ENCODE measurements at regions not wholly inside any gene's neighbourhood (a gene's known extent, or its start where the extent isn't known, plus 50 kb on each side); places are given as distances from the start of the nearest gene placed in this dataset.

DNA sequence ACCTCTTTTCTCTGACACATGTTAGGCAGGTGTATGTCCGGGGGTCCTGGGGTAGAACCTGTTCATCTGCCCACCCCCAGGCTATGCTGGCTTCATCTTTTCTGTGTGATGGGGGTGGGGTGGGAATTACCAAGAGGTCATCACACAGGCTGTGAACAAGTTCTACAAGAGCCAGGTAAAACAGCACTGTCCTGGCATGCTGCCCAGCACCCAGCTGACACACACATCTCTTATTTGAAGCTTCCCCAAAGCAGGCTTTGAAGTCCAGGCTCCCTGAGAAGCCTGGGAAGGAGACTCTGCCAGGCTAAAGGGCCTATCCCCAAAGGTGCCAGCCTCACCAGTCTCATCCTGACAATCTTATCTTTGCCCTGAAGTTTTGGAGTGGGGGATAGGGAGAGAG, 141.1 kb downstream of the ALG10 start:
- H3K27ac ChIP-seq (ENCODE audit: low read depth in 1 of 2, low read length in 2 of 2), result no peak overlapping the region
- H3K4me1 ChIP-seq (ENCODE audit: control insufficient read depth in 4 of 4, insufficient read depth in 4 of 4, low read length in 3 of 4), result no peaks in the 10 kb centered on the region
- no peaks in the 10 kb centered on the region for H3K27me3 ChIP-seq (ENCODE audit: control insufficient read depth in 4 of 4, insufficient read depth in 4 of 4, low read length in 3 of 4)
- no peak overlapping the region for H3K9ac ChIP-seq (ENCODE audit: low read depth in 1 of 2, low read length in 2 of 2)
- no peaks in the 10 kb centered on the region for H3K36me3 ChIP-seq (ENCODE audit: control insufficient read depth in 4 of 4, insufficient read depth in 3 of 4, low read depth in 1 of 4, low read length in 3 of 4)
- no peak for DNase-seq (ENCODE audit: low spot score)
- WGBS, result 36% methylated on average over 1 of the region's 1 CpG
- no peak overlapping the region for H3K4me3 ChIP-seq (ENCODE audit: low read depth in 1 of 3, low read length in 3 of 3)
- H3K9me3 ChIP-seq (ENCODE audit: control insufficient read depth in 4 of 4, low read length in 3 of 4), result no peaks in the 10 kb centered on the region
- TF ChIP-seq HNF4A (conservative IDR thresholded peaks at IDR 0.05) (no peak), TAF1 (conservative IDR thresholded peaks at IDR 0.05) (no peak), RXRA (IDR thresholded peaks at IDR 0.05) (no peak), NR2F2 (IDR thresholded peaks at IDR 0.05) (no peak), EGR1 (IDR thresholded peaks at IDR 0.05; ENCODE audit: low read depth in 2 of 2) (no peak), FOXA1 (IDR thresholded peaks at IDR 0.05) (no peak), GABPA (IDR thresholded peaks at IDR 0.05 in 1 of 2, conservative IDR thresholded peaks at IDR 0.05 in 1 of 2) (no peak), JUND (IDR thresholded peaks at IDR 0.05) (no peak), YY1 (IDR thresholded peaks at IDR 0.05) (no peak), HNF4G (IDR thresholded peaks at IDR 0.05) (no peak), SP1 (IDR thresholded peaks at IDR 0.05) (no peak), RAD21 (IDR thresholded peaks at IDR 0.05) (no peak), FOXA2 (IDR thresholded peaks at IDR 0.05) (no peak)
- TF ChIP-seq, protein P1, sequence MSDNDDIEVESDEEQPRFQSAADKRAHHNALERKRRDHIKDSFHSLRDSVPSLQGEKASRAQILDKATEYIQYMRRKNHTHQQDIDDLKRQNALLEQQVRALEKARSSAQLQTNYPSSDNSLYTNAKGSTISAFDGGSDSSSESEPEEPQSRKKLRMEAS (IDR thresholded peaks at IDR 0.05), result no peak
- TF ChIP-seq, protein P2, sequence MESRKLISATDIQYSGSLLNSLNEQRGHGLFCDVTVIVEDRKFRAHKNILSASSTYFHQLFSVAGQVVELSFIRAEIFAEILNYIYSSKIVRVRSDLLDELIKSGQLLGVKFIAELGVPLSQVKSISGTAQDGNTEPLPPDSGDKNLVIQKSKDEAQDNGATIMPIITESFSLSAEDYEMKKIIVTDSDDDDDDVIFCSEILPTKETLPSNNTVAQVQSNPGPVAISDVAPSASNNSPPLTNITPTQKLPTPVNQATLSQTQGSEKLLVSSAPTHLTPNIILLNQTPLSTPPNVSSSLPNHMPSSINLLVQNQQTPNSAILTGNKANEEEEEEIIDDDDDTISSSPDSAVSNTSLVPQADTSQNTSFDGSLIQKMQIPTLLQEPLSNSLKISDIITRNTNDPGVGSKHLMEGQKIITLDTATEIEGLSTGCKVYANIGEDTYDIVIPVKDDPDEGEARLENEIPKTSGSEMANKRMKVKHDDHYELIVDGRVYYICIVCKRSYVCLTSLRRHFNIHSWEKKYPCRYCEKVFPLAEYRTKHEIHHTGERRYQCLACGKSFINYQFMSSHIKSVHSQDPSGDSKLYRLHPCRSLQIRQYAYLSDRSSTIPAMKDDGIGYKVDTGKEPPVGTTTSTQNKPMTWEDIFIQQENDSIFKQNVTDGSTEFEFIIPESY (IDR thresholded peaks at IDR 0.05), result no peak
- TF ChIP-seq, protein P3, sequence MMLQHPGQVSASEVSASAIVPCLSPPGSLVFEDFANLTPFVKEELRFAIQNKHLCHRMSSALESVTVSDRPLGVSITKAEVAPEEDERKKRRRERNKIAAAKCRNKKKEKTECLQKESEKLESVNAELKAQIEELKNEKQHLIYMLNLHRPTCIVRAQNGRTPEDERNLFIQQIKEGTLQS (IDR thresholded peaks at IDR 0.05), result no peak
- TF ChIP-seq, protein P4, sequence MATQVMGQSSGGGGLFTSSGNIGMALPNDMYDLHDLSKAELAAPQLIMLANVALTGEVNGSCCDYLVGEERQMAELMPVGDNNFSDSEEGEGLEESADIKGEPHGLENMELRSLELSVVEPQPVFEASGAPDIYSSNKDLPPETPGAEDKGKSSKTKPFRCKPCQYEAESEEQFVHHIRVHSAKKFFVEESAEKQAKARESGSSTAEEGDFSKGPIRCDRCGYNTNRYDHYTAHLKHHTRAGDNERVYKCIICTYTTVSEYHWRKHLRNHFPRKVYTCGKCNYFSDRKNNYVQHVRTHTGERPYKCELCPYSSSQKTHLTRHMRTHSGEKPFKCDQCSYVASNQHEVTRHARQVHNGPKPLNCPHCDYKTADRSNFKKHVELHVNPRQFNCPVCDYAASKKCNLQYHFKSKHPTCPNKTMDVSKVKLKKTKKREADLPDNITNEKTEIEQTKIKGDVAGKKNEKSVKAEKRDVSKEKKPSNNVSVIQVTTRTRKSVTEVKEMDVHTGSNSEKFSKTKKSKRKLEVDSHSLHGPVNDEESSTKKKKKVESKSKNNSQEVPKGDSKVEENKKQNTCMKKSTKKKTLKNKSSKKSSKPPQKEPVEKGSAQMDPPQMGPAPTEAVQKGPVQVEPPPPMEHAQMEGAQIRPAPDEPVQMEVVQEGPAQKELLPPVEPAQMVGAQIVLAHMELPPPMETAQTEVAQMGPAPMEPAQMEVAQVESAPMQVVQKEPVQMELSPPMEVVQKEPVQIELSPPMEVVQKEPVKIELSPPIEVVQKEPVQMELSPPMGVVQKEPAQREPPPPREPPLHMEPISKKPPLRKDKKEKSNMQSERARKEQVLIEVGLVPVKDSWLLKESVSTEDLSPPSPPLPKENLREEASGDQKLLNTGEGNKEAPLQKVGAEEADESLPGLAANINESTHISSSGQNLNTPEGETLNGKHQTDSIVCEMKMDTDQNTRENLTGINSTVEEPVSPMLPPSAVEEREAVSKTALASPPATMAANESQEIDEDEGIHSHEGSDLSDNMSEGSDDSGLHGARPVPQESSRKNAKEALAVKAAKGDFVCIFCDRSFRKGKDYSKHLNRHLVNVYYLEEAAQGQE (IDR thresholded peaks at IDR 0.05), result no peak
- TF ChIP-seq, protein P5, sequence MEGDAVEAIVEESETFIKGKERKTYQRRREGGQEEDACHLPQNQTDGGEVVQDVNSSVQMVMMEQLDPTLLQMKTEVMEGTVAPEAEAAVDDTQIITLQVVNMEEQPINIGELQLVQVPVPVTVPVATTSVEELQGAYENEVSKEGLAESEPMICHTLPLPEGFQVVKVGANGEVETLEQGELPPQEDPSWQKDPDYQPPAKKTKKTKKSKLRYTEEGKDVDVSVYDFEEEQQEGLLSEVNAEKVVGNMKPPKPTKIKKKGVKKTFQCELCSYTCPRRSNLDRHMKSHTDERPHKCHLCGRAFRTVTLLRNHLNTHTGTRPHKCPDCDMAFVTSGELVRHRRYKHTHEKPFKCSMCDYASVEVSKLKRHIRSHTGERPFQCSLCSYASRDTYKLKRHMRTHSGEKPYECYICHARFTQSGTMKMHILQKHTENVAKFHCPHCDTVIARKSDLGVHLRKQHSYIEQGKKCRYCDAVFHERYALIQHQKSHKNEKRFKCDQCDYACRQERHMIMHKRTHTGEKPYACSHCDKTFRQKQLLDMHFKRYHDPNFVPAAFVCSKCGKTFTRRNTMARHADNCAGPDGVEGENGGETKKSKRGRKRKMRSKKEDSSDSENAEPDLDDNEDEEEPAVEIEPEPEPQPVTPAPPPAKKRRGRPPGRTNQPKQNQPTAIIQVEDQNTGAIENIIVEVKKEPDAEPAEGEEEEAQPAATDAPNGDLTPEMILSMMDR (IDR thresholded peaks at IDR 0.05; ENCODE audit: low read depth, low read length, missing input control), result no peak
